ENCODE measurements at regions not wholly inside any gene's neighbourhood (a gene's known extent, or its start where the extent isn't known, plus 50 kb on each side); places are given as distances from the start of the nearest gene placed in this dataset.

- no peaks in the 10 kb centered on the region for H3K36me3 ChIP-seq
- H3K4me3 ChIP-seq = no peak overlapping the region
- WGBS, 5 donors = 58 to 70% (median 68%) methylated on average over 22 to 29 of the region's 29 CpGs
- peaks cover 0 to 96% (median 67%) of the 10 kb centered on the region in 7 donors for H3K27me3 ChIP-seq (replicated peaks in 1 of 7)
- no peak for TF ChIP-seq POLR2A (IDR thresholded peaks at IDR 0.05)
- TF ChIP-seq CTCF (IDR thresholded peaks at IDR 0.05 in 8 of 11, conservative IDR thresholded peaks at IDR 0.05 in 3 of 11) = no peak
- no peak for TF ChIP-seq POLR2AphosphoS5 (IDR thresholded peaks at IDR 0.05)
- H3K27ac ChIP-seq = no peak overlapping the region
- peaks cover 0 to 30% (median 3%) of the 10 kb centered on the region in 6 donors for H3K4me1 ChIP-seq
- DNase-seq = peak; percentile 69
- intact Hi-C loops (cut with DNase I; ENCODE audit: low total_unique reads) = no loop called here
- H3K9me3 ChIP-seq = no peaks in the 10 kb centered on the region
Measured at GRCh38 chr4:1565598-1566295, 118.4 kb downstream of the FAM53A start.

- DNase-seq = peak; percentile 51
- Histone ChIP-seq H3K36me3 (no peaks in the 10 kb centered on the region), H3K4me3 (no peak overlapping the region), H3K27ac (no peak overlapping the region), H3K9me3 (no peaks in the 10 kb centered on the region), H3K27me3 (replicated peaks in 1 of 7) (peaks cover 0 to 99% (median 67%) of the 10 kb centered on the region in 7 donors), H3K4me1 (peaks cover 0 to 27% (median 3%) of the 10 kb centered on the region in 6 donors)
- WGBS, 5 donors = 44 to 58% (median 53%) methylated on average over 16 to 21 of the region's 21 CpGs
- intact Hi-C loops (cut with DNase I; ENCODE audit: low total_unique reads) = no loop called here
- TF ChIP-seq POLR2AphosphoS5 (IDR thresholded peaks at IDR 0.05) (no peak), CTCF (IDR thresholded peaks at IDR 0.05 in 8 of 11, conservative IDR thresholded peaks at IDR 0.05 in 3 of 11) (no peak), POLR2A (IDR thresholded peaks at IDR 0.05) (no peak)
Measured at GRCh38 chr4:1564535-1565375, 119.4 kb downstream of the FAM53A start.

GRCh38 chr4:1563768-1564485, 120.2 kb downstream of the FAM53A start:
- H3K36me3 ChIP-seq = no peaks in the 10 kb centered on the region
- WGBS, 5 donors = 63 to 71% (median 68%) methylated on average over 16 to 20 of the region's 20 CpGs
- H3K4me1 ChIP-seq = peaks cover 0 to 19% (median 3%) of the 10 kb centered on the region in 6 donors
- DNase-seq = no peak
- H3K27ac ChIP-seq = no peak overlapping the region
- H3K4me3 ChIP-seq = no peak overlapping the region
- peaks cover 0 to 99% (median 62%) of the 10 kb centered on the region in 7 donors for H3K27me3 ChIP-seq (replicated peaks in 1 of 7)
- intact Hi-C loops (cut with DNase I; ENCODE audit: low total_unique reads) = no loop called here
- TF ChIP-seq POLR2A (IDR thresholded peaks at IDR 0.05) (no peak), POLR2AphosphoS5 (IDR thresholded peaks at IDR 0.05) (no peak), CTCF (IDR thresholded peaks at IDR 0.05 in 8 of 11, conservative IDR thresholded peaks at IDR 0.05 in 3 of 11) (no peak)
- no peaks in the 10 kb centered on the region for H3K9me3 ChIP-seq
